ENCODE measurements at regions not wholly inside any gene's neighbourhood (a gene's known extent, or its start where the extent isn't known, plus 50 kb on each side); places are given as distances from the start of the nearest gene placed in this dataset.

GRCh38 chr7:116392806-116393205, 106.7 kb upstream of the CAV2 start:
- TF ChIP-seq, protein P1, sequence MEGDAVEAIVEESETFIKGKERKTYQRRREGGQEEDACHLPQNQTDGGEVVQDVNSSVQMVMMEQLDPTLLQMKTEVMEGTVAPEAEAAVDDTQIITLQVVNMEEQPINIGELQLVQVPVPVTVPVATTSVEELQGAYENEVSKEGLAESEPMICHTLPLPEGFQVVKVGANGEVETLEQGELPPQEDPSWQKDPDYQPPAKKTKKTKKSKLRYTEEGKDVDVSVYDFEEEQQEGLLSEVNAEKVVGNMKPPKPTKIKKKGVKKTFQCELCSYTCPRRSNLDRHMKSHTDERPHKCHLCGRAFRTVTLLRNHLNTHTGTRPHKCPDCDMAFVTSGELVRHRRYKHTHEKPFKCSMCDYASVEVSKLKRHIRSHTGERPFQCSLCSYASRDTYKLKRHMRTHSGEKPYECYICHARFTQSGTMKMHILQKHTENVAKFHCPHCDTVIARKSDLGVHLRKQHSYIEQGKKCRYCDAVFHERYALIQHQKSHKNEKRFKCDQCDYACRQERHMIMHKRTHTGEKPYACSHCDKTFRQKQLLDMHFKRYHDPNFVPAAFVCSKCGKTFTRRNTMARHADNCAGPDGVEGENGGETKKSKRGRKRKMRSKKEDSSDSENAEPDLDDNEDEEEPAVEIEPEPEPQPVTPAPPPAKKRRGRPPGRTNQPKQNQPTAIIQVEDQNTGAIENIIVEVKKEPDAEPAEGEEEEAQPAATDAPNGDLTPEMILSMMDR (IDR thresholded peaks at IDR 0.05) = no peak
- TF ChIP-seq POLR2A (IDR thresholded peaks at IDR 0.05) (no peak), POLR2AphosphoS5 (IDR thresholded peaks at IDR 0.05) (no peak)
